PFSK-1 (cell line): ENCODE measurements at regions not wholly inside any gene's neighbourhood (a gene's known extent, or its start where the extent isn't known, plus 50 kb on each side); places are given as distances from the start of the nearest gene placed in this dataset.

Source experiments
- POLR2AphosphoS5 ChIP-seq: IDR thresholded peaks from 2 replicates; pipeline ENCODE4 v1.6.1; 2012; ENCODE audit warnings: low read depth, mild to moderate bottlenecking, control low read depth, low read length, moderate library complexity
- TAF1 ChIP-seq: IDR thresholded peaks from 2 replicates; pipeline ENCODE4 v1.6.1; 2012; ENCODE audit warnings: low read length, control low read depth, borderline replicate concordance; ENCODE audit not compliant: insufficient read depth

- no peak for TF ChIP-seq TAF1
- no peak for TF ChIP-seq POLR2AphosphoS5
These were observed 140.4 kb downstream of the DACT1 start for GRCh38 chr14:58778202-58778601.
